Ishikawa (cell line): ENCODE measurements at regions not wholly inside any gene's neighbourhood (a gene's known extent, or its start where the extent isn't known, plus 50 kb on each side); places are given as distances from the start of the nearest gene placed in this dataset.

Source experiments
- CREB1 ChIP-seq: IDR thresholded peaks from 2 replicates; pipeline ENCODE4 v1.6.1; 2012; ENCODE audit warnings: low read depth
- EP300 ChIP-seq: IDR thresholded peaks from 2 replicates; pipeline ENCODE4 v1.6.1; 2012; ENCODE audit warnings: borderline replicate concordance
- RAD21 ChIP-seq: IDR thresholded peaks from 2 replicates; pipeline ENCODE4 v1.6.1; 2012; ENCODE audit warnings: low read depth
- YY1 ChIP-seq: IDR thresholded peaks from 2 replicates; pipeline ENCODE4 v1.6.1; 2012; ENCODE audit warnings: low read depth
- ZBTB7A ChIP-seq: IDR thresholded peaks from 2 replicates; pipeline ENCODE4 v1.6.1; 2012; ENCODE audit warnings: low read depth
- TF ChIP-seq, protein P1 (sequence below): IDR thresholded peaks from 2 replicates; pipeline ENCODE4 v1.6.1; 2012; ENCODE audit warnings: low read depth, mild to moderate bottlenecking

DNA sequence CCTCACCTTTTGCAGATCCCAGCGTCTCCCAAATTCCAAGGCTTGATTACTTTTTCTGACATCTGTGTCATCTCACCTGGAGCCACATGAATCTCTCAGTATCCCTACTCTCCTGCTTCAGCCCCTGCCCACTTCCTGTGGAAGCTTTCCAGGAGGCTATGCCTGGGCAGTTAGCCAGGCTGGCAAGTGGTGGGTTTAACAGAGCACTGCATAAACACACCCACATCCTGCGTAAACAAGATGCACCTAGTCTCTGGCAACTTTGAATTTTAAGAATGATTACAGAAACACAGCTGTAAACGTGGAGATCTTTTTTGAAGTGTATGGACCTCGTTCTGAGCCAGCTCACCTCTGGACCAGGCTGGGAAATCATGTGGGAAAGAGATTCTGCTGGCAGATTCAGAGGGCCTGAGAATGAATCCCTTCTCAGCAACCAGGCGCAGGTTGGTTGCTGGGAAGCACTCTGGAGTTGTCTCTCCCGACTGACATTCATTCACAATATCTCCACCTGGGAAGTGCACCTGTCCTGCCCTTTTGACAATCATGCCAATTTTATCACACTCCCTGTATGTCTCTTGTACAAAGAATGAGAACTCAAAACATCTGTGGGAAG, 55.7 kb upstream of the FANCC start:
- TF ChIP-seq RAD21 (no peak), CREB1 (no peak), EP300 (no peak), YY1 (no peak), ZBTB7A (no peak)
- TF ChIP-seq, protein P1, sequence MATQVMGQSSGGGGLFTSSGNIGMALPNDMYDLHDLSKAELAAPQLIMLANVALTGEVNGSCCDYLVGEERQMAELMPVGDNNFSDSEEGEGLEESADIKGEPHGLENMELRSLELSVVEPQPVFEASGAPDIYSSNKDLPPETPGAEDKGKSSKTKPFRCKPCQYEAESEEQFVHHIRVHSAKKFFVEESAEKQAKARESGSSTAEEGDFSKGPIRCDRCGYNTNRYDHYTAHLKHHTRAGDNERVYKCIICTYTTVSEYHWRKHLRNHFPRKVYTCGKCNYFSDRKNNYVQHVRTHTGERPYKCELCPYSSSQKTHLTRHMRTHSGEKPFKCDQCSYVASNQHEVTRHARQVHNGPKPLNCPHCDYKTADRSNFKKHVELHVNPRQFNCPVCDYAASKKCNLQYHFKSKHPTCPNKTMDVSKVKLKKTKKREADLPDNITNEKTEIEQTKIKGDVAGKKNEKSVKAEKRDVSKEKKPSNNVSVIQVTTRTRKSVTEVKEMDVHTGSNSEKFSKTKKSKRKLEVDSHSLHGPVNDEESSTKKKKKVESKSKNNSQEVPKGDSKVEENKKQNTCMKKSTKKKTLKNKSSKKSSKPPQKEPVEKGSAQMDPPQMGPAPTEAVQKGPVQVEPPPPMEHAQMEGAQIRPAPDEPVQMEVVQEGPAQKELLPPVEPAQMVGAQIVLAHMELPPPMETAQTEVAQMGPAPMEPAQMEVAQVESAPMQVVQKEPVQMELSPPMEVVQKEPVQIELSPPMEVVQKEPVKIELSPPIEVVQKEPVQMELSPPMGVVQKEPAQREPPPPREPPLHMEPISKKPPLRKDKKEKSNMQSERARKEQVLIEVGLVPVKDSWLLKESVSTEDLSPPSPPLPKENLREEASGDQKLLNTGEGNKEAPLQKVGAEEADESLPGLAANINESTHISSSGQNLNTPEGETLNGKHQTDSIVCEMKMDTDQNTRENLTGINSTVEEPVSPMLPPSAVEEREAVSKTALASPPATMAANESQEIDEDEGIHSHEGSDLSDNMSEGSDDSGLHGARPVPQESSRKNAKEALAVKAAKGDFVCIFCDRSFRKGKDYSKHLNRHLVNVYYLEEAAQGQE = no peak
